IMR-90 (cell line): ENCODE measurements at regions not wholly inside any gene's neighbourhood (a gene's known extent, or its start where the extent isn't known, plus 50 kb on each side); places are given as distances from the start of the nearest gene placed in this dataset.

Experiments
- ATAC-seq: fragments of 200-7000 bp; cut with Tn5 transposase; 2 replicates; pipeline ENCODE4 v1.9.1; 2020; ENCODE audit warnings: low read depth, mild to moderate bottlenecking, moderate library complexity
- BruUV-seq: library from RNA; stranded (reverse); fragments of 400-500 nt; replicated peaks from 2 replicates; lab custom pipeline; 2021; lab: Mats Ljungman, UMichigan
- CTCF ChIA-PET: fragments of 300-600 bp; formaldehyde crosslinking; extraction: SDS; loops from one replicate; lab custom pipeline; 2021; ENCODE audit warnings: antibody characterized with exemption; lab: Yijun Ruan, JAX
- POLR2A ChIA-PET: fragments of 300-600 bp; sonication (Branson Sonifier 250); formaldehyde crosslinking; loops from one replicate; lab custom pipeline; 2022; ENCODE audit warnings: antibody characterized with exemption; ENCODE audit not compliant: unreplicated experiment; lab: Charles Lee
- DNase-seq: peaks from one replicate; pipeline ENCODE4 v3.0.0; 2013
- H2AFZ ChIP-seq: replicated peaks from 2 replicates; pipeline ENCODE3; 2013; ENCODE audit warnings: low read length, mild to moderate bottlenecking; ENCODE audit not compliant: poor library complexity
- H2AK5ac ChIP-seq: 2 replicates; pipeline ENCODE4 v1.6.1; 2013; ENCODE audit warnings: low read depth, low read length, inconsistent platforms
- H2AK9ac ChIP-seq: replicated peaks from 2 replicates; pipeline ENCODE3; 2013; ENCODE audit warnings: mild to moderate bottlenecking, low read depth, low read length, moderate library complexity; ENCODE audit not compliant: poor library complexity
- H2BK120ac ChIP-seq: 2 replicates; pipeline ENCODE4 v1.6.1; 2013; ENCODE audit warnings: low read depth, low read length, inconsistent platforms
- H2BK15ac ChIP-seq: 3 replicates; pipeline ENCODE4 v1.6.1; 2013; ENCODE audit warnings: low read depth, low read length, inconsistent platforms
- H2BK20ac ChIP-seq: 2 replicates; pipeline ENCODE4 v1.6.1; 2013; ENCODE audit warnings: low read depth, mild to moderate bottlenecking, inconsistent platforms, low read length, moderate library complexity
- H2BK5ac ChIP-seq: 2 replicates; pipeline ENCODE4 v1.6.1; 2013; ENCODE audit warnings: mild to moderate bottlenecking, low read depth, low read length, inconsistent platforms; ENCODE audit not compliant: poor library complexity, severe bottlenecking
- H3K14ac ChIP-seq: replicated peaks from 2 replicates; pipeline ENCODE4 v1.6.1; 2013; ENCODE audit warnings: low read depth, low read length, inconsistent platforms
- H3K18ac ChIP-seq: 2 replicates; pipeline ENCODE4 v1.6.1; 2013; ENCODE audit warnings: low read depth, low read length, control low read depth
- H3K23ac ChIP-seq: 2 replicates; pipeline ENCODE4 v1.6.1; 2013; ENCODE audit warnings: low read depth, low read length, inconsistent platforms
- H3K27ac ChIP-seq: 2 replicates; pipeline ENCODE4 v1.5.1; 2013; ENCODE audit warnings: mild to moderate bottlenecking, control low read depth, low read length; ENCODE audit not compliant: insufficient read depth
- H3K27me3 ChIP-seq: 2 replicates; pipeline ENCODE4 v1.6.1; 2013; ENCODE audit warnings: low read length; ENCODE audit not compliant: control insufficient read depth, insufficient read depth
- H3K36me3 ChIP-seq: 2 replicates; pipeline ENCODE4 v1.6.1; 2013; ENCODE audit warnings: low read length, mixed read lengths; ENCODE audit not compliant: control insufficient read depth, insufficient read depth
- H3K4ac ChIP-seq: 2 replicates; pipeline ENCODE4 v1.6.1; 2013; ENCODE audit warnings: low read depth, low read length, inconsistent platforms
- H3K4me1 ChIP-seq: 2 replicates; pipeline ENCODE4 v1.6.1; 2013; ENCODE audit warnings: low read length, mixed read lengths; ENCODE audit not compliant: control insufficient read depth, insufficient read depth
- H3K4me2 ChIP-seq: 2 replicates; pipeline ENCODE4 v1.6.1; 2013; ENCODE audit warnings: low read depth, mild to moderate bottlenecking, control low read depth, low read length, moderate library complexity
- H3K4me3 ChIP-seq: 2 replicates; pipeline ENCODE4 v1.5.1; 2013; ENCODE audit warnings: low read depth, mild to moderate bottlenecking, control low read depth, low read length, moderate library complexity; ENCODE audit not compliant: insufficient read depth
- H3K56ac ChIP-seq: 2 replicates; pipeline ENCODE4 v1.6.1; 2013; ENCODE audit warnings: low read length, inconsistent platforms; ENCODE audit not compliant: insufficient read depth; ENCODE audit errors: extremely low read depth
- H3K79me1 ChIP-seq, 2 experiments: 2 replicates each; pipeline ENCODE4 v1.6.1; 2013; ENCODE audit warnings: low read length in 2 of 2, inconsistent platforms in 1 of 2, low read depth in 1 of 2
- H3K9ac ChIP-seq: 2 replicates; pipeline ENCODE4 v1.6.1; 2013; ENCODE audit warnings: low read depth, low read length, control low read depth
- H3K9me1 ChIP-seq: 2 replicates; pipeline ENCODE4 v1.6.1; 2013; ENCODE audit warnings: low read length, inconsistent platforms; ENCODE audit not compliant: insufficient read depth
- H3K9me3 ChIP-seq: 2 replicates; pipeline ENCODE4 v1.6.1; 2013; ENCODE audit warnings: low read length; ENCODE audit not compliant: control insufficient read depth, insufficient read depth
- H4K20me1 ChIP-seq: 2 replicates; pipeline ENCODE4 v1.6.1; 2013; ENCODE audit warnings: low read length, inconsistent platforms; ENCODE audit not compliant: insufficient read depth
- H4K5ac ChIP-seq: 2 replicates; pipeline ENCODE4 v1.6.1; 2013; ENCODE audit warnings: mild to moderate bottlenecking, low read depth, low read length, control low read depth
- H4K8ac ChIP-seq, 2 experiments: 2 replicates each; pipeline ENCODE4 v1.6.1; 2013; ENCODE audit warnings: low read depth in 2 of 2, low read length in 2 of 2, control low read depth in 1 of 2, inconsistent platforms in 1 of 2
- H4K91ac ChIP-seq: 2 replicates; pipeline ENCODE4 v1.6.1; 2013; ENCODE audit warnings: low read depth, low read length, inconsistent platforms; ENCODE audit not compliant: insufficient read depth
- BHLHE40 ChIP-seq: fragments of 150-350 bp; IDR thresholded peaks from 2 replicates; pipeline ENCODE4 v1.6.1; 2016; ENCODE audit warnings: mild to moderate bottlenecking, low read depth, low read length
- FOS ChIP-seq: fragments of 150-350 bp; IDR thresholded peaks from 2 replicates; pipeline ENCODE4 v1.6.1; 2016; ENCODE audit warnings: low read depth, low read length
- MAZ ChIP-seq: IDR thresholded peaks from 2 replicates; pipeline ENCODE4 v1.6.1; 2012; ENCODE audit warnings: low read depth, mild to moderate bottlenecking, low read length, improper control_type of control experiment, moderate library complexity, borderline replicate concordance
- MXI1 ChIP-seq: IDR thresholded peaks from 2 replicates; pipeline ENCODE4 v1.6.1; 2012; ENCODE audit warnings: low read depth, mild to moderate bottlenecking, low read length, moderate library complexity, borderline replicate concordance
- RFX5 ChIP-seq: IDR thresholded peaks from 2 replicates; pipeline ENCODE4 v1.8.0; 2012; ENCODE audit warnings: low read depth, mild to moderate bottlenecking, low read length, moderate library complexity
- SMC3 ChIP-seq: fragments of 150-350 bp; IDR thresholded peaks from 2 replicates; pipeline ENCODE4 v1.6.1; 2016; ENCODE audit warnings: low read depth, mild to moderate bottlenecking, antibody characterized with exemption, low read length, moderate library complexity
- WGBS, 2 experiments: methylation state at CpG; one replicate each; pipeline versions ENCODE4 v1.1.5 to v1.1.7; 2013; ENCODE audit warnings: missing lambda C conversion rate in 2 of 2; ENCODE audit not compliant: insufficient read length in 1 of 2; ENCODE audit errors: extremely low coverage in 2 of 2; 5-methylcytosine and 5-hydroxymethylcytosine counted together
- dilution Hi-C: fragments of 300-500 bp; cut with HindIII; formaldehyde crosslinking; loops from one replicate; pipeline ENCODE4 v1.14.3; 2018; ENCODE audit warnings: low sequenced_read_pairs; ENCODE audit not compliant: unreplicated experiment
- in situ Hi-C: fragments of 300-500 bp; cut with MboI; formaldehyde crosslinking; loops from 3 replicates; pipeline ENCODE4 v1.14.3; 2019; ENCODE audit warnings: low sequenced_read_pairs, inconsistent platforms, mixed read lengths
- intact Hi-C: fragments of 100-400 bp; cut with micrococcal nuclease; formaldehyde crosslinking; loops from 2 replicates; pipeline ENCODE4 v1.10.0; 2022
- TF ChIP-seq, protein P1 (sequence below): fragments of 150-350 bp; IDR thresholded peaks from 2 replicates; pipeline ENCODE4 v1.6.1; 2017; ENCODE audit warnings: mild to moderate bottlenecking, antibody characterized with exemption, low read length, low read depth
- TF ChIP-seq, protein P2 (sequence below): conservative IDR thresholded peaks from 2 replicates; pipeline ENCODE4 v1.5.1; 2012; ENCODE audit warnings: mild to moderate bottlenecking, low read depth, low read length, improper control_type of control experiment

DNA sequence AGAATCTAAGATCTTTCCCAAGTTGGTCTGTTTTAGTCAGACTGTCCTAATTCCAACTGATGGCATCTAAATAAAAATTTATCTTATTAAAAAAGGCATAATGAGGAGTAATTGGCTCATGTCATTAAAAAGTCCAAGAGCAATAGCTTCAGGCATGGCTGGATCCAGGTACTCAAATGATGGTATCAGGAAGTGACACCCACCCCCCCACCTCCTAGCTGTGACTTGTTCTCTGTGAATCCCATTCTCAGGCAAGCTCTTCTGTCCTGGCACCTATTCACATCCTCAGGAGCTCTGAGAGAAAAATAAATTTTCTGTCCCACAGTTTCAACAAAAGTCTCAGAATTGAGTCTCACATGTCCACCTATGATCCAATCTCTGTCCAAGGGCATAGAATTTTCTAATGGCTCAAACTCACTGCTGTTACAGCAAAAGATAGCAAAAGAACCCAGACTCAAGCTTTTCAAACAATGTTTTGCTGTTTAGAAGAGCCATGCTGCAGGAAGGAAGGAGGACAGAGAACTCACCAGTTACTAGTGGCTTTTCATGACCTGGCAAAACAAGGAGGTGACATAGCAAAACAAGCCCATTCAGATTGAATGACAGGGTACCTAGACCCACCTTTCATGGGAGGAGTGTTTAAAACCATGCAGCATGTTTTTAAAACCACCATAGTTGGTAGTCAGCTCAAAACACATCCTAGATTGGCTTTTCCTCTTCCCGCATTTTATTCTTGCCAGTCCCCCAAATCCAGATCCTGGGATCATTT lies 496.1 kb downstream of the PREX1 start:
- intact Hi-C loops (no loop called here), in situ Hi-C loops (no loop called here), dilution Hi-C loops (no loop called here)
- H4K8ac ChIP-seq, result no peak overlapping the region
- DNase-seq, result no peak
- no peak overlapping the region for H2BK20ac ChIP-seq
- H3K27ac ChIP-seq, result no peak overlapping the region
- 0 out of 2 replicates have a peak, but pooled peaks cover 2% of the 10 kb centered on the region for H3K4me1 ChIP-seq
- no peaks in the 10 kb centered on the region for H4K20me1 ChIP-seq
- no peak overlapping the region for H2BK120ac ChIP-seq
- H2BK15ac ChIP-seq, result no peak overlapping the region
- no peak overlapping the region for H3K4me2 ChIP-seq
- H3K27me3 ChIP-seq, result peaks cover 14% of the 10 kb centered on the region
- no peak overlapping the region for H3K4me3 ChIP-seq
- no peak for ATAC-seq
- H3K9ac ChIP-seq, result no peak overlapping the region
- no peak overlapping the region for H3K18ac ChIP-seq
- H4K5ac ChIP-seq, result no peak overlapping the region
- H2AFZ ChIP-seq, result no peak overlapping the region
- H4K91ac ChIP-seq, result no peak overlapping the region
- no TSS peak for BruUV-seq
- POLR2A ChIA-PET, result no interaction called here
- no CpG with 5 or more reads among the region's 1 CpG for WGBS, 2 experiments
- no peaks in the 10 kb centered on the region for H3K9me1 ChIP-seq
- no peak overlapping the region for H3K14ac ChIP-seq
- CTCF ChIA-PET, result no interaction called here
- H3K79me1 ChIP-seq, result no peaks in the 10 kb centered on the region
- no peak overlapping the region for H3K56ac ChIP-seq
- H3K9me3 ChIP-seq, result no peaks in the 10 kb centered on the region
- H3K23ac ChIP-seq, result no peak overlapping the region
- no peak overlapping the region for H2AK5ac ChIP-seq
- no peak overlapping the region for H2AK9ac ChIP-seq
- TF ChIP-seq BHLHE40 (no peak), SMC3 (no peak), MAZ (no peak), MXI1 (no peak), RFX5 (no peak), FOS (no peak)
- TF ChIP-seq, protein P1, sequence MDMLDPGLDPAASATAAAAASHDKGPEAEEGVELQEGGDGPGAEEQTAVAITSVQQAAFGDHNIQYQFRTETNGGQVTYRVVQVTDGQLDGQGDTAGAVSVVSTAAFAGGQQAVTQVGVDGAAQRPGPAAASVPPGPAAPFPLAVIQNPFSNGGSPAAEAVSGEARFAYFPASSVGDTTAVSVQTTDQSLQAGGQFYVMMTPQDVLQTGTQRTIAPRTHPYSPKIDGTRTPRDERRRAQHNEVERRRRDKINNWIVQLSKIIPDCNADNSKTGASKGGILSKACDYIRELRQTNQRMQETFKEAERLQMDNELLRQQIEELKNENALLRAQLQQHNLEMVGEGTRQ, result no peak
- TF ChIP-seq, protein P2, sequence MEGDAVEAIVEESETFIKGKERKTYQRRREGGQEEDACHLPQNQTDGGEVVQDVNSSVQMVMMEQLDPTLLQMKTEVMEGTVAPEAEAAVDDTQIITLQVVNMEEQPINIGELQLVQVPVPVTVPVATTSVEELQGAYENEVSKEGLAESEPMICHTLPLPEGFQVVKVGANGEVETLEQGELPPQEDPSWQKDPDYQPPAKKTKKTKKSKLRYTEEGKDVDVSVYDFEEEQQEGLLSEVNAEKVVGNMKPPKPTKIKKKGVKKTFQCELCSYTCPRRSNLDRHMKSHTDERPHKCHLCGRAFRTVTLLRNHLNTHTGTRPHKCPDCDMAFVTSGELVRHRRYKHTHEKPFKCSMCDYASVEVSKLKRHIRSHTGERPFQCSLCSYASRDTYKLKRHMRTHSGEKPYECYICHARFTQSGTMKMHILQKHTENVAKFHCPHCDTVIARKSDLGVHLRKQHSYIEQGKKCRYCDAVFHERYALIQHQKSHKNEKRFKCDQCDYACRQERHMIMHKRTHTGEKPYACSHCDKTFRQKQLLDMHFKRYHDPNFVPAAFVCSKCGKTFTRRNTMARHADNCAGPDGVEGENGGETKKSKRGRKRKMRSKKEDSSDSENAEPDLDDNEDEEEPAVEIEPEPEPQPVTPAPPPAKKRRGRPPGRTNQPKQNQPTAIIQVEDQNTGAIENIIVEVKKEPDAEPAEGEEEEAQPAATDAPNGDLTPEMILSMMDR, result no peak
- H3K4ac ChIP-seq, result no peak overlapping the region
- no peak overlapping the region for H2BK5ac ChIP-seq
- no peaks in the 10 kb centered on the region for H3K36me3 ChIP-seq
